KMS-11 (cell line): ENCODE measurements at regions not wholly inside any gene's neighbourhood (a gene's known extent, or its start where the extent isn't known, plus 50 kb on each side); places are given as distances from the start of the nearest gene placed in this dataset.

Experiments
- H2AFZ ChIP-seq: fragments of 200-600 bp; sonication (generic); 2 replicates; pipeline ENCODE4 v1.6.1; 2016; ENCODE audit warnings: antibody characterized with exemption, mixed run types, low read depth
- H3K27ac ChIP-seq: fragments of 200-600 bp; sonication (generic); 2 replicates; pipeline ENCODE4 v1.6.1; 2016; ENCODE audit warnings: mild to moderate bottlenecking, mixed run types
- H3K27me3 ChIP-seq: fragments of 200-600 bp; sonication (generic); 2 replicates; pipeline ENCODE4 v1.6.1; 2017; ENCODE audit warnings: mild to moderate bottlenecking, low read depth, mixed run types, moderate library complexity; ENCODE audit not compliant: insufficient read depth
- H3K36me3 ChIP-seq: fragments of 200-600 bp; sonication (generic); 2 replicates; pipeline ENCODE4 v1.6.1; 2017; ENCODE audit warnings: mild to moderate bottlenecking, mixed run types; ENCODE audit not compliant: insufficient read depth
- H3K4me1 ChIP-seq: fragments of 200-600 bp; sonication (generic); 2 replicates; pipeline ENCODE4 v1.6.1; 2016; ENCODE audit warnings: mild to moderate bottlenecking, low read depth, mixed run types; ENCODE audit not compliant: poor library complexity, severe bottlenecking
- H3K4me2 ChIP-seq: fragments of 200-600 bp; sonication (generic); 2 replicates; pipeline ENCODE4 v1.7.0; 2016; ENCODE audit warnings: mild to moderate bottlenecking, mixed run types
- H3K4me3 ChIP-seq: fragments of 200-600 bp; sonication (generic); IDR thresholded peaks from 2 replicates; pipeline ENCODE4 v1.6.1; 2017; ENCODE audit warnings: low read depth, low read length, mixed read lengths; ENCODE audit not compliant: insufficient read depth
- H3K79me2 ChIP-seq: fragments of 200-600 bp; sonication (generic); 2 replicates; pipeline ENCODE4 v1.6.1; 2016; ENCODE audit warnings: low read depth, mixed run types; ENCODE audit not compliant: insufficient read depth
- H3K9ac ChIP-seq: fragments of 200-600 bp; sonication (generic); 2 replicates; pipeline ENCODE4 v1.6.1; 2016; ENCODE audit warnings: mild to moderate bottlenecking, mixed run types
- H4K20me1 ChIP-seq: fragments of 200-600 bp; sonication (generic); 2 replicates; pipeline ENCODE4 v1.6.1; 2016; ENCODE audit warnings: mild to moderate bottlenecking, mixed run types; ENCODE audit not compliant: insufficient read depth
- TF ChIP-seq, protein P1 (sequence below): fragments of 200-600 bp; sonication (generic); conservative IDR thresholded peaks from 2 replicates; pipeline ENCODE4 v1.6.1; 2017; ENCODE audit warnings: low read depth, mild to moderate bottlenecking, antibody characterized with exemption, low read length, moderate library complexity, mixed read lengths

DNA sequence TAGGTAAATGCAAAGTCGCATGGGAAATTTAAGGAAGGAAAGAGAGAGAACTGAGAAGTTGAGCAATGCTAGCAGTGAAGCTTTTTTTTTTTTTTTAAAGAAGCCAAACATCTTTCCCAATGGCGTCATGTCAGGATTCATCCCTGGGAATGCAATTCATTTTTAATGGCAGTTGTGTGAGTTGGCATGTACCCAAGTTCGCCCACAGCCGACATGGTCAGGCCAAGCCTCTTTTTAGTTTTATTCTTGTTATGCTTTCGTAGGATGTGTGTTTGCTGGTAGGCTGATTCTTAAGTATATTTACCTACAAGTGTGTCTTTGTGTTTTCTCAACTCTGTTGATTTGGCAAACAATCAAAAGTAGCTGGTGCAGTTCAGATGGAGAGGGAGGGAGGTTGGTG is 127.6 kb upstream of the ITGA6 start:
- H4K20me1 ChIP-seq: no peaks in the 10 kb centered on the region
- H2AFZ ChIP-seq: no peak overlapping the region
- H3K4me3 ChIP-seq: no peak overlapping the region
- H3K79me2 ChIP-seq: no peaks in the 10 kb centered on the region
- TF ChIP-seq, protein P1, sequence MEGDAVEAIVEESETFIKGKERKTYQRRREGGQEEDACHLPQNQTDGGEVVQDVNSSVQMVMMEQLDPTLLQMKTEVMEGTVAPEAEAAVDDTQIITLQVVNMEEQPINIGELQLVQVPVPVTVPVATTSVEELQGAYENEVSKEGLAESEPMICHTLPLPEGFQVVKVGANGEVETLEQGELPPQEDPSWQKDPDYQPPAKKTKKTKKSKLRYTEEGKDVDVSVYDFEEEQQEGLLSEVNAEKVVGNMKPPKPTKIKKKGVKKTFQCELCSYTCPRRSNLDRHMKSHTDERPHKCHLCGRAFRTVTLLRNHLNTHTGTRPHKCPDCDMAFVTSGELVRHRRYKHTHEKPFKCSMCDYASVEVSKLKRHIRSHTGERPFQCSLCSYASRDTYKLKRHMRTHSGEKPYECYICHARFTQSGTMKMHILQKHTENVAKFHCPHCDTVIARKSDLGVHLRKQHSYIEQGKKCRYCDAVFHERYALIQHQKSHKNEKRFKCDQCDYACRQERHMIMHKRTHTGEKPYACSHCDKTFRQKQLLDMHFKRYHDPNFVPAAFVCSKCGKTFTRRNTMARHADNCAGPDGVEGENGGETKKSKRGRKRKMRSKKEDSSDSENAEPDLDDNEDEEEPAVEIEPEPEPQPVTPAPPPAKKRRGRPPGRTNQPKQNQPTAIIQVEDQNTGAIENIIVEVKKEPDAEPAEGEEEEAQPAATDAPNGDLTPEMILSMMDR: no peak
- no peak overlapping the region for H3K4me2 ChIP-seq
- no peaks in the 10 kb centered on the region for H3K36me3 ChIP-seq
- no peak overlapping the region for H3K9ac ChIP-seq
- no peaks in the 10 kb centered on the region for H3K27me3 ChIP-seq
- no peak overlapping the region for H3K27ac ChIP-seq
- H3K4me1 ChIP-seq: no peaks in the 10 kb centered on the region

DNA sequence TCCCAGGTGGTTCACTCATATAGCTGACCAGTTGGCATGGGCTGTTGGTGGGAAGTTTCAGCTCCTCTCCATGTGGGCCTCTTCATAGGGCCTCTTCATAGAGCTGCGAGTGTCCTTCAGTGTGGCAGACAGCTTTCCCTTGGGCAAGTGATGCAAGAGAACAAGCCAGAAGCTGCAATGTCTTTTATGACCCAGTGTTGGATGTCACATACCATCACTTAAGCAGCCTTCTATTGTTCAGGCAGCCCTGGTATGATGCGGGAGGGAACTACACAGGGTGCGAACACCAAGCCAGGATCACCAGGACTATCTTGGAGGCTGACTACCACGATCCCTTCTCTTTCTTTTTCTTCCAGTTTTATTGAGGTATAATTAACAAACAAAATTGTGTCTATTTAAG is 126.5 kb upstream of the ITGA6 start:
- Histone ChIP-seq H3K27me3 (no peaks in the 10 kb centered on the region), H3K4me1 (no peaks in the 10 kb centered on the region), H2AFZ (no peak overlapping the region), H3K27ac (no peak overlapping the region), H3K36me3 (no peaks in the 10 kb centered on the region), H3K79me2 (no peaks in the 10 kb centered on the region), H3K4me3 (no peak overlapping the region), H3K9ac (no peak overlapping the region), H4K20me1 (no peaks in the 10 kb centered on the region), H3K4me2 (no peak overlapping the region)
- TF ChIP-seq, protein P1: no peak

DNA sequence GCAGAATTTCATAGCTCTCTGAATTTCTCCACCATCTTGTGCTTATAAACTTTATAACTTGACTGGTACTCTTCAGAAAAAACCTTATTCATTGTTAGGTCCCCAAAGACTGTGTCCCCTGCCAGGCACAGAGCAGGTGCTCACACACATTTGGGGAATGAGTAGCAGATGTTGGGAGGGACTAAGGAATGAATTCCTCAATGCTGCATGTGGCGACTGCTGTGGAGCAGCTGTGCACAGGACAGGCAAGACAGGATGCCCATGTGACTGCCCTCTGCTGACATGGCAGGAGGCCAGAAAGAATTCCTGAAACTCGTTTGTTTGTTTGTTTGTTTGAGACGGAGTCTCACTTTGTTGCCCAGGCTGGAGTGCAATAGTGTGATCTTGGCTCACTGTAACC is 122.3 kb upstream of the ITGA6 start:
- Histone ChIP-seq H3K4me3 (no peak overlapping the region), H3K4me2 (no peak overlapping the region), H3K9ac (no peak overlapping the region), H3K27ac (no peak overlapping the region), H3K27me3 (no peaks in the 10 kb centered on the region), H3K4me1 (no peaks in the 10 kb centered on the region), H4K20me1 (no peaks in the 10 kb centered on the region), H3K36me3 (no peaks in the 10 kb centered on the region), H3K79me2 (no peaks in the 10 kb centered on the region), H2AFZ (no peak overlapping the region)
- TF ChIP-seq, protein P1: no peak

DNA sequence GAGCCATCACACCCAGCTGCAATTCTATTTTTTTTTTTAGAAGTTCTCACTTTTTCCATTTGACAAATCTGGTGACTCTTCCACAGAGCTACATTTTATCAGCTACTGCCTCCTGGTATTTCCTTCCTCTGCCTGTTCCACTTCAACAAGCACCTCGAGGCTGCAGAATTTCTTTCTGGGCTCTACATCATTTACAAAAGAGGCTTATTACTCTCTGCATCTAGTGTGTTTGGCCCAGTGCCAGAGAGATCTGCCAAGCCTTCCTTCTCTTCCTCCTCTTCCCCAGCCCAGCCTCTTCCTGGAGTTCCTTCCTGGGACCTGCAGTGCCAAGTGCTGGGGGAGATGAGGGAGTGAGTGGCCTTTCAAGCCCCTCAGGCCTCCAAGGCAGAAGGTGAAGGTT is 119.6 kb upstream of the ITGA6 start:
- no peak overlapping the region for H2AFZ ChIP-seq
- H3K27ac ChIP-seq: no peak overlapping the region
- no peaks in the 10 kb centered on the region for H3K4me1 ChIP-seq
- H3K4me3 ChIP-seq: no peak overlapping the region
- no peak overlapping the region for H3K4me2 ChIP-seq
- no peaks in the 10 kb centered on the region for H3K27me3 ChIP-seq
- no peak overlapping the region for H3K9ac ChIP-seq
- no peaks in the 10 kb centered on the region for H4K20me1 ChIP-seq
- H3K79me2 ChIP-seq: no peaks in the 10 kb centered on the region
- TF ChIP-seq, protein P1: no peak
- H3K36me3 ChIP-seq: no peaks in the 10 kb centered on the region
